ENCODE measurements at regions not wholly inside any gene's neighbourhood (a gene's known extent, or its start where the extent isn't known, plus 50 kb on each side); places are given as distances from the start of the nearest gene placed in this dataset.

DNA sequence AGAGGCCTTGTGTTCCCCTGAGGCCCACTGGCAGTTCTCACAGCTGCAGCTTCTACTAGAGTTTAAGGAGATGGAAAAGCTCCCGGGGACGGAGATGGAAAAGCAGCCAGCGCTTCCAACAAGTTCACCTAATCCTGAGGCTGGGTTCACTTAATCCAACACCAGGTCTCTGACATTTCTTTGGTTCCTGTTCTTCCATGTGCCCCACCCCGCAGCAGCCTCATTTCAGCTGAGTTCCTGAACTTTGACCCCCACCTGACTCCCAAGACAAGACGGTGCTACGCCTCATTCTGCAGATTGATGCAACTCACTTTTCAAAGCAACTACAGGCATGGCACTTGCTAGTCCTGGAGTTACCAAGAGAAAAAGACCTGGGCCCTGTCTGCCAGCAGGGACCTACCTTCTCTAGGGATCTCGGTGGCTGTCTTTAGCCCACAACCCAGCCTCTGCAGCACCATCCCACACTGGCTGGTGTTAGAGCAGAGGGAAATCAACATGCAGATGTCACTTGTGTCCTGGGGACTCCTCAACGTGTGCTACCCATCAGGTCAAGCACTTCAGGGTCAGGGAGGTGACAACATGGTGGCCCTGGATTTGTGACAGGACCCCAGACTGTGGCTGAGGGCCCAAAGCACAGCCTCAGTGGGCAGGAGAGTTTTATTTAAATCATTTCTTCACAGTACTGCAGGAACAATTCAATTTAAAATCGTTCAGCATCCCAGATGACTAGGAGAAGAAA, 406.1 kb downstream of the VPS13C start:
- Histone ChIP-seq H3K4me1 (ENCODE audit: insufficient read depth, low read length) (peaks cover 5% of the 10 kb centered on the region; the same call in 1 of the 2 replicates), H4K20me1 (ENCODE audit: control insufficient read depth, insufficient read depth, insufficient read length) (no peaks in the 10 kb centered on the region), H3T11ph (ENCODE audit: low read length) (no peak overlapping the region), H3K79me2 (ENCODE audit: insufficient read depth, low read length) (no peaks in the 10 kb centered on the region), H4K8ac (replicated peaks; ENCODE audit: insufficient read length, low read depth, low read length) (no peak overlapping the region), H2AK5ac (ENCODE audit: insufficient read length, low read length) (no peak overlapping the region), H3K14ac (ENCODE audit: insufficient read depth, low read length) (no peak overlapping the region), H3K23me2 (ENCODE audit: insufficient read length, low read depth, low read length, poor library complexity, severe bottlenecking) (no peaks in the 10 kb centered on the region), H3K9ac (ENCODE audit: extremely low read depth, insufficient read length, low read length) (no peak overlapping the region), H2BK20ac (ENCODE audit: low read depth, low read length, poor library complexity, severe bottlenecking) (no peak overlapping the region), H2BK15ac (ENCODE audit: low read depth, low read length) (no peak overlapping the region), H2BK12ac (ENCODE audit: insufficient read length, low read depth, low read length) (no peak overlapping the region), H3K18ac (ENCODE audit: insufficient read length, low read depth, low read length) (no peak overlapping the region), H4K91ac (ENCODE audit: insufficient read length, low read depth, low read length) (no peak overlapping the region), H3K79me1 (ENCODE audit: insufficient read depth, low read depth, low read length, poor library complexity, severe bottlenecking) (no peaks in the 10 kb centered on the region), H3K4me2 (ENCODE audit: insufficient read depth, insufficient read length, low read length) (no peak overlapping the region), H3K9me3 (ENCODE audit: control insufficient read depth, low read depth, low read length) (no peaks in the 10 kb centered on the region), H3K27ac (ENCODE audit: insufficient read length, low read depth, low read length) (no peak overlapping the region), H2AFZ (ENCODE audit: low read length) (no peak overlapping the region), H2BK5ac (ENCODE audit: insufficient read length, low read length) (no peak overlapping the region), H2BK120ac (ENCODE audit: low read depth, low read length, poor library complexity, severe bottlenecking) (no peak overlapping the region), H4K5ac (ENCODE audit: insufficient read length, low read depth, low read length) (no peak overlapping the region), H3K56ac (ENCODE audit: insufficient read length, low read depth, low read length) (no peak overlapping the region), H3K23ac (ENCODE audit: insufficient read length, low read depth, low read length) (no peak overlapping the region), H3K4ac (ENCODE audit: low read depth, low read length) (no peak overlapping the region), H3K27me3 (ENCODE audit: insufficient read depth, low read length) (no peaks in the 10 kb centered on the region)
- Mint-ChIP-seq H3K36me3 (ENCODE audit: insufficient read depth in 1 of 3, low read depth in 3 of 3) (peaks cover 0 to 6% (median 0%) of the 10 kb centered on the region in 3 experiments; a peak in 2 of 7 replicates), H3K9me3 (peaks cover 10 to 13% of the 10 kb centered on the region in 2 experiments; a peak in 4 of 5 replicates), H3K4me1 (peaks cover 24 to 26% of the 10 kb centered on the region in 2 experiments), H3K4me3 (no peak overlapping the region), H3K27ac (peak overlapping the region in 2 of 3 experiments; percentile 61 to 91; a peak in 3 of 7 replicates), H3K27me3 (ENCODE audit: low read depth) (peaks cover 2% of the 10 kb centered on the region; the same call in 1 of the 2 replicates)
- TF ChIP-seq CTCF (conservative IDR thresholded peaks at IDR 0.05) = no peak
- DNase-seq = no peak
- no CpG with 5 or more reads among the region's 9 CpGs for WGBS (ENCODE audit: extremely low coverage, insufficient read length, low lambda C conversion rate)
